SW480 (cell line): ENCODE measurements at regions not wholly inside any gene's neighbourhood (a gene's known extent, or its start where the extent isn't known, plus 50 kb on each side); places are given as distances from the start of the nearest gene placed in this dataset.
"Not testable (repeated sequence)": the region's sequence is repeated elsewhere in the genome, so short reads cannot be mapped to it uniquely, and the experiment has no call there.

Experiments used
- DNase-seq: peaks from one replicate; pipeline ENCODE4 v3.0.0-alpha.2; 2016; ENCODE audit warnings: low spot score

- DNase-seq, result no peak
Observed at GRCh38 chr3:135393898-135394525, 571.5 kb upstream of the PPP2R3A start.

GRCh38 chr3:135412475-135412874 lies 553.1 kb upstream of the PPP2R3A start:
- DNase-seq, result no peak

GRCh38 chr3:135416182-135416581 lies 549.3 kb upstream of the PPP2R3A start:
- DNase-seq, result no peak

DNA sequence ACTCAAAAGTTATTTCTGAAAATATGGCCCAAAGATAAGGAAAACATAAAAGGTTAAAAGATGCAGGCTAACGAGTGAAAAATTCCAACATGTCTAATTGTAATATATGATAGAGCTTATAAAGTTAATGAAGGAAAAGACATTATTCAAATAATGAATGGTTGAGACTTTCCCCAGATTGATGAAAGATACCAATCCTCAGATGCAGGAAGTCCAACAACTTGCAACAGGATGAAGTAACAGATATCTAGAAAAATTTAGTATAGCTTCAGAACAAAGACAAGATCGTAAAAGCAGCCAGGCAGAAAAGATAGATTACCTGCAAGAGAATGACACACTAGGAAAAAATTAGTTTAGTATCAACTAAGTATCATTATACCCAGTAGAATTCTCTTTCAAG lies 546.4 kb upstream of the PPP2R3A start:
- DNase-seq, result no peak

GRCh38 chr3:135426508-135426907 lies 539.0 kb upstream of the PPP2R3A start:
- DNase-seq, result no peak

GRCh38 chr3:135432402-135432801 lies 533.1 kb upstream of the PPP2R3A start:
- DNase-seq, result no peak

GRCh38 chr3:135438889-135439597 lies 526.5 kb upstream of the PPP2R3A start:
- DNase-seq, result not testable (repeated sequence)

DNA sequence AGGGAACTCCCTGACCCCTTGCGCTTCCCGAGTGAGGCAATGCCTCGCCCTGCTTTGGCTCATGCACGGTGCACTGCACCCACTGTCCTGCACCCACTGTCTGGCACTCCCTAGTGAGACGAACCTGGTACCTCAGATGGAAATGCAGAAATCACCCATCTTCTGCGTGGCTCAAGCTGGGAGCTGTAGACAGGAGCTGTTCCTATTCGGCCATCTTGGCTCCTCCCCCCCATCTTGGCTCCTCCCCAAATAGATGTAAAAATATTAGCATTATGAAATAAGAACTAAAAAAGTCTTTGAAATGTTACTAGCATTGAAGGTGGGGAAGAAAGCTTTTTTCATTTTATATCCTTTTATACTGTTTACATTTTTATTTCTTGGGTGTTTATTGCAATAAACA lies 525.9 kb upstream of the PPP2R3A start:
- DNase-seq, result not testable (repeated sequence)

DNA sequence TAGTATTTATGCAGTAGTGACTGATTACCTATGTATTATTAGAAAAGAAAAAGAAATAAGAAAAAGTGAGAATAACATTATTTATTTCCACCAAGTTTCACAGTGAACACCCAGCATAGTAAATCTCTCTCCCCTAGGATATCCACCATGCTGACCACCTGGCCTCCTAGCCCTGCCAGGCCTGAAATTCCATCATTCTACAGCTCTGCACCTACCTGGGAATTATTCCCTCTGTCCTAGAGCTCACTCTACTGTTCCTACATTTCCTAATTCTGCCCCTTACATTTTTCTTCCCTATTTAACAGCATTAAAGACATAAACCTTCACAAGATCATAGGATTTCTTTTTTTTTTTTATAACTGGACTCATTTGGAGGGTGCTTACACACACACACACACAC lies 525.3 kb upstream of the PPP2R3A start:
- DNase-seq, result no peak

- no peak for DNase-seq
Observed at GRCh38 chr3:135440746-135441145, 524.8 kb upstream of the PPP2R3A start.

GRCh38 chr3:135444058-135444457 lies 521.5 kb upstream of the PPP2R3A start:
- DNase-seq, result no peak

DNA sequence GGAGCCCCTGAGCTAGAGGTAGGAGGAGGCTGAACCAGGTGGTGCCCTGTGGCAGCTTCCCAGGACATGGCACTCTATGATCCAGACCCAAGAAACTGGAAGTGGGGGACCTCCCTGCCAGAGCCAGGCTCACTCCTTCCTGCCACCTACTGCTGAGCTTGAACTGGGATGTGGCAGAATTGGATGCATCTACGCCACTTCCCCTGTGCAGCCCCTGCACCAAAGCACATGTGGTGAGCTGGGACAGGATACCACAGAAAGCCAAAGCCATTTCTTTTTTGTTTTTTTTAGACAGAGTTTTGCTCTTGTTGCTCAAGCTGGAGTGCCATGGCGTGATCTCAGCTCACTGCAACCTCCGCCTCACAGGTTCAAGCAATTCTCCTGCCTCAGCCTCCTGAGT lies 518.0 kb upstream of the PPP2R3A start:
- no peak for DNase-seq

DNA sequence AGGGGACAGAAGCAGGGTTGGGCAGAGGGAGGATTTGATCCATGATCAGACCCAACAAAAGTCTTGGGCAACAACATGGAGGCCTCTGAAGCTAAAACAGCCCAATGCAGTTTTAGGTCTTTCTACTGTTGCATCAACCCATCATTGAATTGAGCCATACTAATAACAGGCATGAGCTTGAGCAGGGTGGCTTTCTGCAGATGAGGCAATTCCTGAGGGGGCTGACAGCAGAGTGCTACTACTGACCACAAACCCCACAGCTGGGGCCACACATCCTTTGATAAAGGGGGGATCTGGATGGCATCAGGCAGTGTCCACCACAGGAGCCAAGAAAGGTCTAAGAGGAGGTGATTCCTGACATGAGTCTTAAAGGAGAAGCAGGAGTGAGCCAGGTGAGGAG lies 517.0 kb upstream of the PPP2R3A start:
- no peak for DNase-seq

DNA sequence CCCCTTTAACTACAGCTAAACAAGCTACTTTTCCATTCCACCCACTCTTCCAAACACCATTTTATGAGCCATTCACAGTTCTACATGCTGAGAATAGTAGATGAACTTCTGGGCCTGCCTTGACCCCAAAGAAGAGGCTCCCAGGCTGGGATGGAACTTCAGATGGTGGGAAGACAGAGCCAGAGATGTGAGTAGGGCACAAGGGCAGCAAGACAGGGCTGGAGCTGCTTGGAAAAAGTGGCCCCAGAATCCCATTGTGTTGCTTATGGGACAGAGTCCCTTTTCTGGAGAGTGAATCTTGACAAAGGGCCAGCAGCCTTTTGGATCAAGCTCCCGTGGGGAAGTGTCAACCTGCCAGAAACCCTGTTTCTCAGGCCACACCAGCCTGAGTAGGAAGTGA lies 516.5 kb upstream of the PPP2R3A start:
- DNase-seq, result no peak

- DNase-seq, result no peak
Observed at GRCh38 chr3:135451037-135451785, 514.3 kb upstream of the PPP2R3A start.

- DNase-seq, result no peak
Observed at GRCh38 chr3:135452881-135453280, 512.6 kb upstream of the PPP2R3A start.

- no peak for DNase-seq
Observed at GRCh38 chr3:135453326-135453725, 512.2 kb upstream of the PPP2R3A start.

DNA sequence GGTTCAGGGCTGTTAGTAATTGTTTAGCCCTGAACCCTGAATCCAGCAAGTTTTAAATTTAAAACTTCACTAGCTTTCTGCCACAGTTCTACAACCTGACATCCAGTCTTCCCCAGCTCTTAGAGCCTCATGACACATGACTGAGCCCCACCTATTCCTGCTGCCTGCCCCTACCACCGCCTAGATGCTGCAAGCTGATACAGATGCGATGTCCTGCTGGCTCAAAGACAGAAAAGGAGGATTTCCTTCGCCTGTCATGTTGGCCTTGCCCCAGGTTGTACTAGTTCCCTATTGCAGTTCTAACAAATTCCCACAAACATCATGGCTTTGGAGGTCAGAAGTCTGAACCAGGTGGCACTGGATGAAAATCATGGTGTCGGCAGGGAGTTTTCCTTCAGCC lies 510.6 kb upstream of the PPP2R3A start:
- no peak for DNase-seq

- no peak for DNase-seq
Observed at GRCh38 chr3:135456108-135456790, 509.3 kb upstream of the PPP2R3A start.

GRCh38 chr3:135458541-135459322 lies 506.8 kb upstream of the PPP2R3A start:
- DNase-seq, result no peak

DNA sequence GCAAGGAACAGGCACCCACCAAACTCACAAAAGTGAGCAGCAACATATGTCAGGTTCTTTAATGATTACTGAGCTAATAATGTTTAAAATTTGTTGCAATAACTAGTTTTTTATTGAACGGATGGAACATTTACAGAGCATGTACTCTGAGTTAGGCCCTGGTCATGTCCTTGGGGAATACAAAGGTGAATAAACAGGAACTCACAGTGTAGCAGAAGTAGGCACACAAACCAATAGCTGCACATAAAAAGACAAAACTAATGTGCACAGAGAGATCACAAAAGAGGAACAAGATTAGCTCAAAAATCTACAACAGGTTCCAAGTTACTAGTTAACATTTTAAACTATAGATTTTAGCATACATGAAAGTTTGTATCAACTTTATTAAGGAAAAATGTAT lies 505.3 kb upstream of the PPP2R3A start:
- no peak for DNase-seq

- DNase-seq, result no peak
Observed at GRCh38 chr3:135471911-135472310, 493.6 kb upstream of the PPP2R3A start.
